KMS-11 (cell line): ENCODE measurements at regions not wholly inside any gene's neighbourhood (a gene's known extent, or its start where the extent isn't known, plus 50 kb on each side); places are given as distances from the start of the nearest gene placed in this dataset.
"Not testable (repeated sequence)": the region's sequence is repeated elsewhere in the genome, so short reads cannot be mapped to it uniquely, and the experiment has no call there.

Source experiments
- H2AFZ ChIP-seq: fragments of 200-600 bp; sonication (generic); 2 replicates; pipeline ENCODE4 v1.6.1; 2016; ENCODE audit warnings: antibody characterized with exemption, mixed run types, low read depth
- H3K27ac ChIP-seq: fragments of 200-600 bp; sonication (generic); 2 replicates; pipeline ENCODE4 v1.6.1; 2016; ENCODE audit warnings: mild to moderate bottlenecking, mixed run types
- H3K27me3 ChIP-seq: fragments of 200-600 bp; sonication (generic); 2 replicates; pipeline ENCODE4 v1.6.1; 2017; ENCODE audit warnings: mild to moderate bottlenecking, low read depth, mixed run types, moderate library complexity; ENCODE audit not compliant: insufficient read depth
- H3K36me3 ChIP-seq: fragments of 200-600 bp; sonication (generic); 2 replicates; pipeline ENCODE4 v1.6.1; 2017; ENCODE audit warnings: mild to moderate bottlenecking, mixed run types; ENCODE audit not compliant: insufficient read depth
- H3K4me1 ChIP-seq: fragments of 200-600 bp; sonication (generic); 2 replicates; pipeline ENCODE4 v1.6.1; 2016; ENCODE audit warnings: mild to moderate bottlenecking, low read depth, mixed run types; ENCODE audit not compliant: poor library complexity, severe bottlenecking
- H3K4me2 ChIP-seq: fragments of 200-600 bp; sonication (generic); 2 replicates; pipeline ENCODE4 v1.7.0; 2016; ENCODE audit warnings: mild to moderate bottlenecking, mixed run types
- H3K4me3 ChIP-seq: fragments of 200-600 bp; sonication (generic); IDR thresholded peaks from 2 replicates; pipeline ENCODE4 v1.6.1; 2017; ENCODE audit warnings: low read depth, low read length, mixed read lengths; ENCODE audit not compliant: insufficient read depth
- H3K79me2 ChIP-seq: fragments of 200-600 bp; sonication (generic); 2 replicates; pipeline ENCODE4 v1.6.1; 2016; ENCODE audit warnings: low read depth, mixed run types; ENCODE audit not compliant: insufficient read depth
- H3K9ac ChIP-seq: fragments of 200-600 bp; sonication (generic); 2 replicates; pipeline ENCODE4 v1.6.1; 2016; ENCODE audit warnings: mild to moderate bottlenecking, mixed run types
- H4K20me1 ChIP-seq: fragments of 200-600 bp; sonication (generic); 2 replicates; pipeline ENCODE4 v1.6.1; 2016; ENCODE audit warnings: mild to moderate bottlenecking, mixed run types; ENCODE audit not compliant: insufficient read depth
- TF ChIP-seq, protein P1 (sequence below): fragments of 200-600 bp; sonication (generic); conservative IDR thresholded peaks from 2 replicates; pipeline ENCODE4 v1.6.1; 2017; ENCODE audit warnings: low read depth, mild to moderate bottlenecking, antibody characterized with exemption, low read length, moderate library complexity, mixed read lengths

DNA sequence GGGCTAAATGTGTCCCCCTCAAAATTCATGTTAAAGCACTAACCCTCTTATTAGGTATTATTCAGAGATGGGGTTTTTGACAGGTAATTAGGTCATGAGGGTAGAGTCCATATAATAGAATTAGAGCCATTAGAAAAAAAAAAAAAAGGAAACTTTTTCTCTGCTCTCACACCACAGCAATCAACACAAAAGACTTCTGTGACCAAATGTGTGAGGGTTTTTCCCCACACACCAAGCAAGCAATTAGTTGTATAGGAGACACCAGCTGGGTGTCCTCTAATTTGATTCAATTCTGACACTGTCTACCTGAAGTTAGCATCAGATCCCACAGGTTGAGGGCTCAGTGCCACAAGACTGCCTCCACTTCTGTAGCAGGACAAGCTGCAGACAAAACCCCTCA, 64.6 kb upstream of the GMDS start:
- Histone ChIP-seq H3K27me3 (no peaks in the 10 kb centered on the region), H3K9ac (no peak overlapping the region), H4K20me1 (no peaks in the 10 kb centered on the region), H3K4me1 (no peaks in the 10 kb centered on the region), H3K4me3 (no peak overlapping the region), H3K79me2 (no peaks in the 10 kb centered on the region), H3K27ac (no peak overlapping the region), H3K36me3 (no peaks in the 10 kb centered on the region), H3K4me2 (no peak overlapping the region), H2AFZ (no peak overlapping the region)
- TF ChIP-seq, protein P1, sequence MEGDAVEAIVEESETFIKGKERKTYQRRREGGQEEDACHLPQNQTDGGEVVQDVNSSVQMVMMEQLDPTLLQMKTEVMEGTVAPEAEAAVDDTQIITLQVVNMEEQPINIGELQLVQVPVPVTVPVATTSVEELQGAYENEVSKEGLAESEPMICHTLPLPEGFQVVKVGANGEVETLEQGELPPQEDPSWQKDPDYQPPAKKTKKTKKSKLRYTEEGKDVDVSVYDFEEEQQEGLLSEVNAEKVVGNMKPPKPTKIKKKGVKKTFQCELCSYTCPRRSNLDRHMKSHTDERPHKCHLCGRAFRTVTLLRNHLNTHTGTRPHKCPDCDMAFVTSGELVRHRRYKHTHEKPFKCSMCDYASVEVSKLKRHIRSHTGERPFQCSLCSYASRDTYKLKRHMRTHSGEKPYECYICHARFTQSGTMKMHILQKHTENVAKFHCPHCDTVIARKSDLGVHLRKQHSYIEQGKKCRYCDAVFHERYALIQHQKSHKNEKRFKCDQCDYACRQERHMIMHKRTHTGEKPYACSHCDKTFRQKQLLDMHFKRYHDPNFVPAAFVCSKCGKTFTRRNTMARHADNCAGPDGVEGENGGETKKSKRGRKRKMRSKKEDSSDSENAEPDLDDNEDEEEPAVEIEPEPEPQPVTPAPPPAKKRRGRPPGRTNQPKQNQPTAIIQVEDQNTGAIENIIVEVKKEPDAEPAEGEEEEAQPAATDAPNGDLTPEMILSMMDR, result no peak

DNA sequence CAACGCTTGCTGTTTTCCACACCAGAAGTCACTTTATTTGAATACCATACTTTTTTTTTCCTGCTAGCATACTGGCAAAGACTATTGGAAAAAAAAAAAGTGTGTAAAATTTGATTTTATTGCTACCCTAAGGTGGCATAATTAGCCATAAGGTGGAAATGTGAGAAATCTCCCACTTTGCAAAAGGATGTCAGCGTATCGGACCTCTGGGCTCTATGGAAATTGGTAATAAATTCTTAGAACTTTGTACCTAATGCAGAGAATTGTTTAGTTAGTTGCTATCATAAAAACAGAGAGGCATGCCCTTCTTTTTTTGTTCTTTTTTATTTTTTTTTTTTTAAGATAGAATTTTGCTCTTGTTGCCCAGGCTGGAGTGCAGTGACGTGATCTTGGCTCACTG, 63.7 kb upstream of the GMDS start:
- Histone ChIP-seq H3K27me3 (no peaks in the 10 kb centered on the region), H3K9ac (no peak overlapping the region), H3K4me3 (no peak overlapping the region), H3K27ac (no peak overlapping the region), H2AFZ (no peak overlapping the region), H4K20me1 (no peaks in the 10 kb centered on the region), H3K4me1 (no peaks in the 10 kb centered on the region), H3K36me3 (no peaks in the 10 kb centered on the region), H3K4me2 (no peak overlapping the region), H3K79me2 (no peaks in the 10 kb centered on the region)
- TF ChIP-seq, protein P1, result no peak

DNA sequence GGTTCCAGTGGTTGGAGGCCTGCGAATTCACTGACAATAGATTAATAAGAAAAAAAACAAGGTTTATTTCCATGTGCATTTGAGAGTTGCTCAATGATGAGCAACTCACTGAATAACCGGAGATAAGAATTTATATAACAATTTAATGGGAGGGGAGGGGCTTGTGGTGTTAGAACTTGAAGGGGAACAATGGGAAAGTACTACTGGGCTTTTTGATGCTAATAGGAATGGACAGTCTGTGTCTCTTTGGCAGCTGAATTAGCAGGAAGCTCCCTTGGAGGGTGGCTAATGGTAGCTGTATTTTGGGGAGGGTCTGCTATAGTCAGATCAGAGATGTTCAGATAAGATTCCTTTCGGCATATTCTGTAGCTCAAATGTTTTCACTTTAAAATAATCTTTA, 62.4 kb upstream of the GMDS start:
- H3K27ac ChIP-seq, result no peak overlapping the region
- no peaks in the 10 kb centered on the region for H3K4me1 ChIP-seq
- H3K79me2 ChIP-seq, result no peaks in the 10 kb centered on the region
- no peaks in the 10 kb centered on the region for H3K27me3 ChIP-seq
- TF ChIP-seq, protein P1, result no peak
- no peaks in the 10 kb centered on the region for H4K20me1 ChIP-seq
- H3K4me3 ChIP-seq, result no peak overlapping the region
- H2AFZ ChIP-seq, result no peak overlapping the region
- no peaks in the 10 kb centered on the region for H3K36me3 ChIP-seq
- no peak overlapping the region for H3K4me2 ChIP-seq
- H3K9ac ChIP-seq, result no peak overlapping the region

DNA sequence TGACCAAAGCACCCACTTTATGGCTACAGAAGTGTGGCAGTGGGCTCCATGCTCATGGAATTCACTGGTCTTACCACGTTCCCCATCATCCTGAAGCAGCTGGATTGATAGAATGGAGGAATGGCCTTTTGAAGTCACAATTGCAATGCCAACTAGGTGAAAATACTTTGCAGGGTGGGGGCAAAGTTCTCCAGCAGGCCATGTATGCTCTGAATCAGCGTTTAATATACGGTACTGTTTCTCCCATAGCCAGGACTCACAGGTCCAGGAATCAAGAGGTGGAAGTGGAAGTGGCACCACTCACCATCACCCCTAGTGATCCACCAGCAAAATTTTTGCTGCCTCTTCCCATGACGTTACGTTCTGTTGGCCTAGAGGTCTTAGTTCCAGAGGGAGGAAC, 60.5 kb upstream of the GMDS start:
- H3K4me1 ChIP-seq, result no peaks in the 10 kb centered on the region
- H2AFZ ChIP-seq, result no peak overlapping the region
- H3K4me2 ChIP-seq, result no peak overlapping the region
- no peak overlapping the region for H3K9ac ChIP-seq
- H3K79me2 ChIP-seq, result no peaks in the 10 kb centered on the region
- H4K20me1 ChIP-seq, result no peaks in the 10 kb centered on the region
- no peak overlapping the region for H3K4me3 ChIP-seq
- no peaks in the 10 kb centered on the region for H3K27me3 ChIP-seq
- H3K27ac ChIP-seq, result no peak overlapping the region
- H3K36me3 ChIP-seq, result no peaks in the 10 kb centered on the region
- TF ChIP-seq, protein P1, result no peak

DNA sequence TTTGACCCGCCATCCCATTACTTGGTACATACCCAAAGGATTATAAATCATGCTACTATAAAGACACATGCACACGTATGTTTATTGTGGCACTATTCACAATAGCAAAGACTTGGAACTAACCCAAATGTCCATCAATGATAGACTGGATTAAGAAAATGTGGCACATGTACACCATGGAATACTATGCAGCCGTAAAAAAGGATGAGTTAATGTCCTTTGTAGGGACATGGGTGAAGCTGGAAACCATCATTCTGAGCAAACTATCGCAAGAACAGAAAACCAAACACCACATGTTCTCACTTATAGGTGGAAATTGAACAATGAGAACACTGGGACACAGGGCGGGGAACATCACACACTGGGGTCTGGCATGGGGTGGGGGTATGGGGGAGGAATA, 57.1 kb upstream of the GMDS start:
- H3K79me2 ChIP-seq, result not testable (repeated sequence)

More for the DNA sequence above, 57.1 kb upstream of the GMDS start:
- not testable (repeated sequence) for H3K4me3 ChIP-seq, H3K36me3 ChIP-seq, H3K4me1 ChIP-seq, H3K4me2 ChIP-seq, H3K9ac ChIP-seq, H2AFZ ChIP-seq, H3K27ac ChIP-seq, H3K27me3 ChIP-seq, H4K20me1 ChIP-seq
